ENCODE measurements at regions not wholly inside any gene's neighbourhood (a gene's known extent, or its start where the extent isn't known, plus 50 kb on each side); places are given as distances from the start of the nearest gene placed in this dataset.
A peak's percentile ranks its signal among the peaks of the same experiment; 100 is the strongest.

- Histone ChIP-seq H3K27me3 (no peaks in the 10 kb centered on the region), H3K4me3 (no peak overlapping the region), H3K27ac (no peak overlapping the region), H3K4me1 (no peaks in the 10 kb centered on the region), H3K36me3 (no peaks in the 10 kb centered on the region), H3K9me3 (peaks cover 0 to 3% (median 0%) of the 10 kb centered on the region in 4 donors)
- DNase-seq: peak in 1 of 3 donors; percentile 31
- TF ChIP-seq POLR2A (IDR thresholded peaks at IDR 0.05) (no peak), CTCF (IDR thresholded peaks at IDR 0.05) (no peak)
Measured at GRCh38 chr10:37700886-37701780, 156.3 kb downstream of the ZNF248 start.

- Histone ChIP-seq H3K4me1 (no peaks in the 10 kb centered on the region), H3K27ac (no peak overlapping the region), H3K4me3 (no peak overlapping the region), H3K27me3 (no peaks in the 10 kb centered on the region), H3K9me3 (peaks cover 0 to 8% (median 0%) of the 10 kb centered on the region in 4 donors), H3K36me3 (no peaks in the 10 kb centered on the region)
- no peak for DNase-seq
- TF ChIP-seq CTCF (IDR thresholded peaks at IDR 0.05) (no peak), POLR2A (IDR thresholded peaks at IDR 0.05) (no peak)
Measured at GRCh38 chr10:37687581-37687980, 169.8 kb downstream of the ZNF248 start.

GRCh38 chr10:37685741-37686683 is 171.4 kb downstream of the ZNF248 start:
- no peak for DNase-seq
- H3K9me3 ChIP-seq: peaks cover 0 to 10% (median 0%) of the 10 kb centered on the region in 4 donors
- no peak for TF ChIP-seq POLR2A (IDR thresholded peaks at IDR 0.05)
- no peak for TF ChIP-seq CTCF (IDR thresholded peaks at IDR 0.05)

GRCh38 chr10:37684765-37685164 is 172.6 kb downstream of the ZNF248 start:
- Histone ChIP-seq H3K27me3 (no peaks in the 10 kb centered on the region), H3K27ac (no peak overlapping the region), H3K9me3 (peaks cover 0 to 19% (median 0%) of the 10 kb centered on the region in 4 donors), H3K4me1 (no peaks in the 10 kb centered on the region), H3K36me3 (no peaks in the 10 kb centered on the region), H3K4me3 (no peak overlapping the region)
- no peak for TF ChIP-seq POLR2A (IDR thresholded peaks at IDR 0.05)
- TF ChIP-seq CTCF (IDR thresholded peaks at IDR 0.05): no peak
- no peak for DNase-seq

More at GRCh38 chr10:37685741-37686683, 171.4 kb downstream of the ZNF248 start:
- Histone ChIP-seq H3K36me3 (no peaks in the 10 kb centered on the region), H3K4me1 (no peaks in the 10 kb centered on the region), H3K27ac (no peak overlapping the region), H3K4me3 (no peak overlapping the region), H3K27me3 (no peaks in the 10 kb centered on the region)

- Histone ChIP-seq H3K4me3 (no peak overlapping the region), H3K36me3 (no peaks in the 10 kb centered on the region), H3K4me1 (no peaks in the 10 kb centered on the region), H3K27ac (no peak overlapping the region), H3K27me3 (no peaks in the 10 kb centered on the region), H3K9me3 (peaks cover 0 to 24% (median 0%) of the 10 kb centered on the region in 4 donors)
- DNase-seq: no peak
- TF ChIP-seq CTCF (IDR thresholded peaks at IDR 0.05) (no peak), POLR2A (IDR thresholded peaks at IDR 0.05) (no peak)
Measured at GRCh38 chr10:37682617-37683016, 174.8 kb downstream of the ZNF248 start.

All from Peyer's patch (tissue), 4 donors.